Liver (tissue), 8 donors: ENCODE measurements at regions not wholly inside any gene's neighbourhood (a gene's known extent, or its start where the extent isn't known, plus 50 kb on each side); places are given as distances from the start of the nearest gene placed in this dataset.

Experiments used
- DNase-seq: peaks from one replicate; pipeline ENCODE4 v3.0.0-alpha.2; 2017; ENCODE audit warnings: low spot score
- H3K27ac ChIP-seq, 2 donors: one replicate each; pipeline ENCODE4 v1.7.0; 2013; ENCODE audit warnings: inconsistent platforms in 2 of 2, low read length in 2 of 2, control low read depth in 1 of 2, low read depth in 1 of 2, mild to moderate bottlenecking in 1 of 2
- H3K27me3 ChIP-seq, 4 donors: one replicate each; pipeline versions ENCODE4 v1.6.1 to v1.7.0; 2013; ENCODE audit warnings: low read length in 3 of 4, inconsistent platforms in 1 of 4, mild to moderate bottlenecking in 1 of 4, moderate library complexity in 1 of 4; ENCODE audit not compliant: control insufficient read depth in 4 of 4, insufficient read depth in 4 of 4
- H3K36me3 ChIP-seq, 4 donors: one replicate each; pipeline versions ENCODE4 v1.6.1 to v1.7.0; 2013; ENCODE audit warnings: low read length in 3 of 4, mild to moderate bottlenecking in 3 of 4, low read depth in 1 of 4, moderate library complexity in 1 of 4; ENCODE audit not compliant: control insufficient read depth in 4 of 4, insufficient read depth in 3 of 4
- H3K4me1 ChIP-seq, 4 donors: one replicate each; pipeline versions ENCODE4 v1.6.1 to v1.7.0; 2013; ENCODE audit warnings: low read length in 3 of 4, mild to moderate bottlenecking in 3 of 4, moderate library complexity in 1 of 4; ENCODE audit not compliant: control insufficient read depth in 4 of 4, insufficient read depth in 4 of 4
- H3K4me3 ChIP-seq, 3 donors: one replicate each; pipeline versions ENCODE4 v1.6.1 to v1.7.0; 2013; ENCODE audit warnings: low read length in 3 of 3, control low read depth in 1 of 3, low read depth in 1 of 3, mild to moderate bottlenecking in 1 of 3
- H3K9ac ChIP-seq, 2 donors: one replicate each; pipeline ENCODE4 v1.7.0; 2013; ENCODE audit warnings: low read length in 2 of 2, mild to moderate bottlenecking in 2 of 2, moderate library complexity in 2 of 2, control low read depth in 1 of 2, low read depth in 1 of 2
- H3K9me3 ChIP-seq, 4 donors: one replicate each; pipeline versions ENCODE4 v1.6.1 to v1.7.0; 2013; ENCODE audit warnings: low read length in 3 of 4; ENCODE audit not compliant: control insufficient read depth in 4 of 4
- EGR1 ChIP-seq, 2 donors: IDR thresholded peaks; 2 replicates each; pipeline ENCODE4 v1.6.1; 2016 to 2018; ENCODE audit warnings: antibody characterized with exemption in 2 of 2, low read depth in 2 of 2
- FOXA1 ChIP-seq: IDR thresholded peaks from 2 replicates; pipeline ENCODE4 v1.6.1; 2016; ENCODE audit warnings: antibody characterized with exemption
- FOXA2 ChIP-seq: IDR thresholded peaks from 2 replicates; pipeline ENCODE4 v1.6.1; 2016; ENCODE audit warnings: antibody characterized with exemption
- GABPA ChIP-seq, 2 donors: IDR thresholded peaks in 1 of 2; conservative IDR thresholded peaks in 1 of 2; 2 replicates each; pipeline ENCODE4 v1.6.1; 2016; ENCODE audit warnings: antibody characterized with exemption in 2 of 2, mild to moderate bottlenecking in 1 of 2, moderate library complexity in 1 of 2
- HNF4A ChIP-seq, 2 donors: conservative IDR thresholded peaks; 2 replicates each; pipeline ENCODE4 v1.6.1; 2016; ENCODE audit warnings: antibody characterized with exemption in 2 of 2, mild to moderate bottlenecking in 2 of 2
- HNF4G ChIP-seq: IDR thresholded peaks from 2 replicates; pipeline ENCODE4 v1.6.1; 2016; ENCODE audit warnings: antibody characterized with exemption
- JUND ChIP-seq, 2 donors: IDR thresholded peaks; 2 replicates each; pipeline ENCODE4 v1.6.1; 2016; ENCODE audit warnings: antibody characterized with exemption in 2 of 2
- NR2F2 ChIP-seq: IDR thresholded peaks from 2 replicates; pipeline ENCODE4 v1.6.1; 2016; ENCODE audit warnings: antibody characterized with exemption
- RAD21 ChIP-seq, 2 donors: IDR thresholded peaks; 2 replicates each; pipeline ENCODE4 v1.6.1; 2016; ENCODE audit warnings: antibody characterized with exemption in 2 of 2, mild to moderate bottlenecking in 2 of 2
- RXRA ChIP-seq, 2 donors: IDR thresholded peaks; 2 replicates each; pipeline ENCODE4 v1.6.1; 2017 to 2018; ENCODE audit warnings: antibody characterized with exemption in 2 of 2, mild to moderate bottlenecking in 1 of 2
- SP1 ChIP-seq: IDR thresholded peaks from 2 replicates; pipeline ENCODE4 v1.6.1; 2018; ENCODE audit warnings: antibody characterized with exemption, mild to moderate bottlenecking
- YY1 ChIP-seq: IDR thresholded peaks from 2 replicates; pipeline ENCODE4 v1.6.1; 2016; ENCODE audit warnings: antibody characterized with exemption, mild to moderate bottlenecking
- ZBTB33 ChIP-seq: IDR thresholded peaks from 2 replicates; pipeline ENCODE4 v1.6.1; 2016; ENCODE audit warnings: antibody characterized with exemption
- whole genome bisulfite sequencing: extraction: QIAGEN DNeasy Blood & Tissue Kit; methylation state at CpG from one replicate; pipeline ENCODE4 v1.1.7; 2013; 5-methylcytosine and 5-hydroxymethylcytosine counted together
- TF ChIP-seq, protein P1 (sequence below): IDR thresholded peaks from 2 replicates; pipeline ENCODE4 v1.6.1; 2016; ENCODE audit warnings: antibody characterized with exemption
- TF ChIP-seq, protein P2 (sequence below): IDR thresholded peaks from 2 replicates; pipeline ENCODE4 v1.6.1; 2016; ENCODE audit warnings: antibody characterized with exemption, mild to moderate bottlenecking
- TF ChIP-seq, protein P3 (sequence below): fragments of 150-350 bp; IDR thresholded peaks from 2 replicates; pipeline ENCODE4 v1.5.1; 2017; ENCODE audit warnings: improper control_type of control experiment, low read depth, low read length; ENCODE audit not compliant: missing input control
- donor health status: healthy.
- donor health status: healthy.
- donor health status: healthy.
- donor health status: healthy.
- donor health status: healthy.

- TF ChIP-seq ZBTB33: no peak
Observed at GRCh38 chr15:95676500-95676899, 654.0 kb upstream of the NR2F2 start (continued).

DNA sequence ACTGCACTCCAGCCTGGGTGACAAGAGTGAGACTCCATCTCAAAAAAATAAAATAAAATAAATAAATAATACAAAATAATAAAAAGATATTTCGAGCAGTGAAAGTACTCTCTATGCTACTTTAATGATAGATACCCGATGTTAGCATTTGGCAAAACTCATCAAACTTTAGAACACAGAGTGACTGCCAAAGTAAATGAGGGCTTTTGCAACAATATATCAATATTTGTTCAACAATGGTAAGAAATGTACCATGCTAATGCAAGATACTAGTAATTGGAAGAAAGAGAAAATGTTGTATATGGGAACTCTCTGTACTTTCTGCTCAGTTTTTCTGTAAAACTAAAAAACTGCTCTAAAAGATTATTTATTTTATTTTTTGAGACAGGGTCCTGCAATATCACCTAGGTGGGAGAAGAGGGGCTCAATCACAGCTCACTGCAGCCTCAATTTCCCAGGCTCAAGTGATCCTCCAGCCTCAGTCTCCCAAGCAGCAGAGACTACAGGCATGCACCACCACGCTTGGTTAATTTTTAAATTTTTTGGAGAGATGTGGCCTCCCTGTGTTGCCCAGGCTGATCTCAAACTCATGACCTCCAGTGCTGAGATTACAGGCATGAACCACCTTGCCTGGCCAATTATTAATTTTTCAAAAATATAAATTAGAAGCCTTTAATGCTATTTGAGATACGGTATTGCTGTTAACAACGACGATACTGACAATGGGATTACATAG is 650.5 kb upstream of the NR2F2 start:
- H3K4me3 ChIP-seq: no peak overlapping the region
- H3K27me3 ChIP-seq: no peaks in the 10 kb centered on the region
- no peak for DNase-seq
- 39% methylated on average over 6 of the region's 6 CpGs for WGBS
- H3K27ac ChIP-seq: peak overlapping the region; percentile 68 to 79
- H3K36me3 ChIP-seq: no peaks in the 10 kb centered on the region
- no peak overlapping the region for H3K9ac ChIP-seq
- H3K9me3 ChIP-seq: no peaks in the 10 kb centered on the region
- peaks cover 11 to 30% (median 22%) of the 10 kb centered on the region in 4 donors for H3K4me1 ChIP-seq
- TF ChIP-seq JUND (IDR thresholded peaks at IDR 0.05) (peak in 1 of 2 donors; percentile 16), RAD21 (IDR thresholded peaks at IDR 0.05) (peak; percentile 3 to 25), HNF4A (conservative IDR thresholded peaks at IDR 0.05) (peak; percentile 63), GABPA (IDR thresholded peaks at IDR 0.05 in 1 of 2, conservative IDR thresholded peaks at IDR 0.05 in 1 of 2) (no peak), FOXA1 (peak; percentile 96), EGR1 (IDR thresholded peaks at IDR 0.05; ENCODE audit: low read depth in 2 of 2) (no peak), NR2F2 (no peak), SP1 (peak; percentile 43), ZBTB33 (peak; percentile 39), RXRA (IDR thresholded peaks at IDR 0.05) (peak; percentile 30 to 54), HNF4G (no peak), YY1 (peak; percentile 47), FOXA2 (peak; percentile 97)
- TF ChIP-seq, protein P1, sequence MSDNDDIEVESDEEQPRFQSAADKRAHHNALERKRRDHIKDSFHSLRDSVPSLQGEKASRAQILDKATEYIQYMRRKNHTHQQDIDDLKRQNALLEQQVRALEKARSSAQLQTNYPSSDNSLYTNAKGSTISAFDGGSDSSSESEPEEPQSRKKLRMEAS: no peak
- TF ChIP-seq, protein P2, sequence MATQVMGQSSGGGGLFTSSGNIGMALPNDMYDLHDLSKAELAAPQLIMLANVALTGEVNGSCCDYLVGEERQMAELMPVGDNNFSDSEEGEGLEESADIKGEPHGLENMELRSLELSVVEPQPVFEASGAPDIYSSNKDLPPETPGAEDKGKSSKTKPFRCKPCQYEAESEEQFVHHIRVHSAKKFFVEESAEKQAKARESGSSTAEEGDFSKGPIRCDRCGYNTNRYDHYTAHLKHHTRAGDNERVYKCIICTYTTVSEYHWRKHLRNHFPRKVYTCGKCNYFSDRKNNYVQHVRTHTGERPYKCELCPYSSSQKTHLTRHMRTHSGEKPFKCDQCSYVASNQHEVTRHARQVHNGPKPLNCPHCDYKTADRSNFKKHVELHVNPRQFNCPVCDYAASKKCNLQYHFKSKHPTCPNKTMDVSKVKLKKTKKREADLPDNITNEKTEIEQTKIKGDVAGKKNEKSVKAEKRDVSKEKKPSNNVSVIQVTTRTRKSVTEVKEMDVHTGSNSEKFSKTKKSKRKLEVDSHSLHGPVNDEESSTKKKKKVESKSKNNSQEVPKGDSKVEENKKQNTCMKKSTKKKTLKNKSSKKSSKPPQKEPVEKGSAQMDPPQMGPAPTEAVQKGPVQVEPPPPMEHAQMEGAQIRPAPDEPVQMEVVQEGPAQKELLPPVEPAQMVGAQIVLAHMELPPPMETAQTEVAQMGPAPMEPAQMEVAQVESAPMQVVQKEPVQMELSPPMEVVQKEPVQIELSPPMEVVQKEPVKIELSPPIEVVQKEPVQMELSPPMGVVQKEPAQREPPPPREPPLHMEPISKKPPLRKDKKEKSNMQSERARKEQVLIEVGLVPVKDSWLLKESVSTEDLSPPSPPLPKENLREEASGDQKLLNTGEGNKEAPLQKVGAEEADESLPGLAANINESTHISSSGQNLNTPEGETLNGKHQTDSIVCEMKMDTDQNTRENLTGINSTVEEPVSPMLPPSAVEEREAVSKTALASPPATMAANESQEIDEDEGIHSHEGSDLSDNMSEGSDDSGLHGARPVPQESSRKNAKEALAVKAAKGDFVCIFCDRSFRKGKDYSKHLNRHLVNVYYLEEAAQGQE: peak; percentile 47
- TF ChIP-seq, protein P3, sequence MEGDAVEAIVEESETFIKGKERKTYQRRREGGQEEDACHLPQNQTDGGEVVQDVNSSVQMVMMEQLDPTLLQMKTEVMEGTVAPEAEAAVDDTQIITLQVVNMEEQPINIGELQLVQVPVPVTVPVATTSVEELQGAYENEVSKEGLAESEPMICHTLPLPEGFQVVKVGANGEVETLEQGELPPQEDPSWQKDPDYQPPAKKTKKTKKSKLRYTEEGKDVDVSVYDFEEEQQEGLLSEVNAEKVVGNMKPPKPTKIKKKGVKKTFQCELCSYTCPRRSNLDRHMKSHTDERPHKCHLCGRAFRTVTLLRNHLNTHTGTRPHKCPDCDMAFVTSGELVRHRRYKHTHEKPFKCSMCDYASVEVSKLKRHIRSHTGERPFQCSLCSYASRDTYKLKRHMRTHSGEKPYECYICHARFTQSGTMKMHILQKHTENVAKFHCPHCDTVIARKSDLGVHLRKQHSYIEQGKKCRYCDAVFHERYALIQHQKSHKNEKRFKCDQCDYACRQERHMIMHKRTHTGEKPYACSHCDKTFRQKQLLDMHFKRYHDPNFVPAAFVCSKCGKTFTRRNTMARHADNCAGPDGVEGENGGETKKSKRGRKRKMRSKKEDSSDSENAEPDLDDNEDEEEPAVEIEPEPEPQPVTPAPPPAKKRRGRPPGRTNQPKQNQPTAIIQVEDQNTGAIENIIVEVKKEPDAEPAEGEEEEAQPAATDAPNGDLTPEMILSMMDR: no peak
